Body of pancreas (tissue), 4 donors: ENCODE measurements at regions not wholly inside any gene's neighbourhood (a gene's known extent, or its start where the extent isn't known, plus 50 kb on each side); places are given as distances from the start of the nearest gene placed in this dataset.
A peak's percentile ranks its signal among the peaks of the same experiment; 100 is the strongest.

Source experiments
- ATAC-seq: fragments of 150-250 bp; one replicate; pipeline ENCODE4 v1.9.1; 2016
- DNase-seq, 4 donors: peaks; one replicate each; pipeline ENCODE4 v3.0.0-alpha.2; 2019
- H3K27ac ChIP-seq, 4 donors: fragments of 200-600 bp; sonication (generic); 1 replicate in 3 of 4; 2 replicates in 1 of 4; pipeline versions ENCODE4 v1.5.1 to v1.6.1; 2016 to 2019; ENCODE audit warnings: mild to moderate bottlenecking in 1 of 4, mixed read lengths in 1 of 4, moderate library complexity in 1 of 4
- H3K27me3 ChIP-seq, 2 donors: fragments of 200-600 bp; sonication (generic); one replicate each; pipeline ENCODE4 v1.6.0; 2016; ENCODE audit warnings: mild to moderate bottlenecking in 1 of 2
- H3K36me3 ChIP-seq, 2 donors: fragments of 200-600 bp; sonication (generic); replicated peaks in 1 of 2; 2 replicates each; pipeline ENCODE4 v1.5.1; 2016; ENCODE audit warnings: low read depth in 2 of 2; ENCODE audit not compliant: insufficient read depth in 1 of 2
- H3K4me1 ChIP-seq: fragments of 200-600 bp; sonication (generic); one replicate; pipeline ENCODE4 v1.6.0; 2016
- H3K4me3 ChIP-seq, 2 donors: fragments of 200-600 bp; sonication (generic); 1 replicate in 1 of 2; 2 replicates in 1 of 2; pipeline ENCODE4 v1.5.1; 2016 to 2019
- H3K9me3 ChIP-seq, 3 donors: fragments of 200-600 bp; sonication (generic); 1 replicate in 2 of 3; 2 replicates in 1 of 3; pipeline ENCODE4 v1.5.1; 2016
- POLR2A ChIP-seq, 3 donors: fragments of 450-650 bp; IDR thresholded peaks; one replicate each; pipeline ENCODE4 v1.6.1; 2016; ENCODE audit warnings: antibody characterized with exemption in 3 of 3, mild to moderate bottlenecking in 2 of 3
- WGBS, 2 donors: methylation state at CpG; one replicate each; pipeline ENCODE4 v1.1.5; 2017; 5-methylcytosine and 5-hydroxymethylcytosine counted together
- intact Hi-C: fragments of 100-400 bp; cut with DNase I; formaldehyde crosslinking; loops from one replicate; pipeline ENCODE4 v1.15.1; 2023
- TF ChIP-seq, protein P1 (sequence below), 7 experiments: fragments of 450-650 bp in 4 of 7; fragments of 200-600 bp in 3 of 7; sonication (generic) in 3 of 7; IDR thresholded peaks; one replicate each; pipeline ENCODE4 v1.5.1; 2016 to 2019; ENCODE audit warnings: antibody characterized with exemption in 7 of 7

- intact Hi-C loops: no loop called here
- 0 to 36% methylated on average over 1 of the region's 1 CpG for WGBS, 2 donors
- Histone ChIP-seq H3K4me1 (no peaks in the 10 kb centered on the region), H3K9me3 (no peaks in the 10 kb centered on the region), H3K27ac (no peak overlapping the region), H3K36me3 (no peaks in the 10 kb centered on the region), H3K4me3 (no peak overlapping the region), H3K27me3 (no peaks in the 10 kb centered on the region)
- TF ChIP-seq, protein P1, sequence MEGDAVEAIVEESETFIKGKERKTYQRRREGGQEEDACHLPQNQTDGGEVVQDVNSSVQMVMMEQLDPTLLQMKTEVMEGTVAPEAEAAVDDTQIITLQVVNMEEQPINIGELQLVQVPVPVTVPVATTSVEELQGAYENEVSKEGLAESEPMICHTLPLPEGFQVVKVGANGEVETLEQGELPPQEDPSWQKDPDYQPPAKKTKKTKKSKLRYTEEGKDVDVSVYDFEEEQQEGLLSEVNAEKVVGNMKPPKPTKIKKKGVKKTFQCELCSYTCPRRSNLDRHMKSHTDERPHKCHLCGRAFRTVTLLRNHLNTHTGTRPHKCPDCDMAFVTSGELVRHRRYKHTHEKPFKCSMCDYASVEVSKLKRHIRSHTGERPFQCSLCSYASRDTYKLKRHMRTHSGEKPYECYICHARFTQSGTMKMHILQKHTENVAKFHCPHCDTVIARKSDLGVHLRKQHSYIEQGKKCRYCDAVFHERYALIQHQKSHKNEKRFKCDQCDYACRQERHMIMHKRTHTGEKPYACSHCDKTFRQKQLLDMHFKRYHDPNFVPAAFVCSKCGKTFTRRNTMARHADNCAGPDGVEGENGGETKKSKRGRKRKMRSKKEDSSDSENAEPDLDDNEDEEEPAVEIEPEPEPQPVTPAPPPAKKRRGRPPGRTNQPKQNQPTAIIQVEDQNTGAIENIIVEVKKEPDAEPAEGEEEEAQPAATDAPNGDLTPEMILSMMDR (IDR thresholded peaks at IDR 0.05): no peak
- TF ChIP-seq POLR2A (IDR thresholded peaks at IDR 0.05): no peak
- DNase-seq: no peak
- ATAC-seq: no peak
These were observed 162.0 kb downstream of the IMPG2 start for GRCh38 chr3:101158374-101158773.

DNA sequence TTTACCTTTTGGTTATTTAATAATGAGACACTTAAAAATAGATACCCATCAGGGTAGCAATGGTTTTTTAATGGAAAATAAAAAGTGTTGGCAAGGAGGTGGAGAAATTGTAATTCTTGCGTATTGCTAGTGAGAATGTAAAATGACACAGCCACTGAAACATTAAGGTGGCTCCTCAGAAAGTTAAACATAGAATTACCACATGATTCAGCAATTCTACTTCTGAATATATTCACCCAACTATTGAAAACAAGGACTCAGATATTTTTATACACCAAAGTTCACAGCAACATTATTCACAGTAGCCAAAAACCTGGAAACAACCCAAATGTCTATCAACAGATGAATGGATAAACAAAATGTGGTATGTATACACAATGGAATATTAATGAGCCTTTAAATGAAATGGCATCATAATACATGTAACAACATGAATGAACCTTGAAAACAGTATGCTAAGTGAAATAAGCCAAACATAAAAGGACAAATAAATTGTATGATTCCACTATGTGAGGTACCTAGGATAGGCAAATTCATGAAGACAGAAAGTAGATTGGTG, 163.5 kb downstream of the IMPG2 start:
- DNase-seq (no peak), ATAC-seq (no peak)
- H3K9me3 ChIP-seq: no peaks in the 10 kb centered on the region
- H3K27me3 ChIP-seq: no peaks in the 10 kb centered on the region
- TF ChIP-seq POLR2A (IDR thresholded peaks at IDR 0.05): no peak
- TF ChIP-seq, protein P1 (IDR thresholded peaks at IDR 0.05): no peak
- 88 to 89% methylated on average over 1 of the region's 1 CpG for WGBS, 2 donors
- H3K4me1 ChIP-seq: no peaks in the 10 kb centered on the region
- H3K36me3 ChIP-seq: no peaks in the 10 kb centered on the region
- intact Hi-C loops: no loop called here
- H3K4me3 ChIP-seq: no peak overlapping the region
- H3K27ac ChIP-seq: no peak overlapping the region

- ATAC-seq: no peak
- H3K36me3 ChIP-seq: no peaks in the 10 kb centered on the region
These were observed 162.6 kb upstream of the ABI3BP start for GRCh38 chr3:101155825-101156224.

DNA sequence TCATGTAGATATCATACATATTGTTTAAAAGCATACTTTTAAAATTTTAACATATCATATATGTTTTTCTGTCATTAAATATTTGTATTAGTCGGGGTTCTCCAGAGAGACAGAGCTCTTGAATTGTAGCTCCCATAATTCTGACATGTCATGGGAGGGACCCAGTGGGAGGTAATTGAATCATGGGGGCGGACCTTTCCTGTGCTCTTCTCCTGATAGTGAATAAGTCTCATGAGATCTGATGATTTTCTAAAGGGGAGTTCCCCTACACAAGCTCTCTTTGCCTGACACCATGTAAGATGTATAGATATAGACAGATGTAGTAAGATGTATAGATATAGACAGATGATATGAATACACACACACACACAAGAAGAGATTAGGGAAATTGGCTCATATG, 161.2 kb upstream of the ABI3BP start:
- ATAC-seq: no peak
- no peak overlapping the region for H3K27ac ChIP-seq
- H3K4me3 ChIP-seq: no peak overlapping the region
- no peaks in the 10 kb centered on the region for H3K27me3 ChIP-seq
- TF ChIP-seq POLR2A (IDR thresholded peaks at IDR 0.05): no peak
- TF ChIP-seq, protein P1 (IDR thresholded peaks at IDR 0.05): no peak
- 55 to 73% methylated on average over 2 of the region's 2 CpGs for WGBS, 2 donors
- no peaks in the 10 kb centered on the region for H3K4me1 ChIP-seq
- no peaks in the 10 kb centered on the region for H3K36me3 ChIP-seq
- intact Hi-C loops: no loop called here
- no peaks in the 10 kb centered on the region for H3K9me3 ChIP-seq
- DNase-seq: no peak

More at GRCh38 chr3:101155825-101156224, 162.6 kb upstream of the ABI3BP start:
- DNase-seq: peak in 1 of 4 donors; percentile 23
- no peaks in the 10 kb centered on the region for H3K27me3 ChIP-seq
- H3K9me3 ChIP-seq: no peaks in the 10 kb centered on the region
- no peak overlapping the region for H3K27ac ChIP-seq
- H3K4me1 ChIP-seq: no peaks in the 10 kb centered on the region
- intact Hi-C loops: no loop called here
- TF ChIP-seq, protein P1 (IDR thresholded peaks at IDR 0.05): no peak
- TF ChIP-seq POLR2A (IDR thresholded peaks at IDR 0.05): no peak
- no peak overlapping the region for H3K4me3 ChIP-seq

- TF ChIP-seq, protein P1 (IDR thresholded peaks at IDR 0.05): no peak
- no peak for TF ChIP-seq POLR2A (IDR thresholded peaks at IDR 0.05)
- 50 to 62% methylated on average over 3 of the region's 3 CpGs for WGBS, 2 donors
- H3K9me3 ChIP-seq: no peaks in the 10 kb centered on the region
- H3K27ac ChIP-seq: no peak overlapping the region
- DNase-seq: no peak
- no peaks in the 10 kb centered on the region for H3K4me1 ChIP-seq
- no peaks in the 10 kb centered on the region for H3K36me3 ChIP-seq
- no peak overlapping the region for H3K4me3 ChIP-seq
- intact Hi-C loops: no loop called here
- no peak for ATAC-seq
- no peaks in the 10 kb centered on the region for H3K27me3 ChIP-seq
These were observed 158.2 kb upstream of the ABI3BP start for GRCh38 chr3:101151286-101151913.
